ENCODE measurements at regions not wholly inside any gene's neighbourhood (a gene's known extent, or its start where the extent isn't known, plus 50 kb on each side); places are given as distances from the start of the nearest gene placed in this dataset.
"Not testable (repeated sequence)": the region's sequence is repeated elsewhere in the genome, so short reads cannot be mapped to it uniquely, and the experiment has no call there.

DNA sequence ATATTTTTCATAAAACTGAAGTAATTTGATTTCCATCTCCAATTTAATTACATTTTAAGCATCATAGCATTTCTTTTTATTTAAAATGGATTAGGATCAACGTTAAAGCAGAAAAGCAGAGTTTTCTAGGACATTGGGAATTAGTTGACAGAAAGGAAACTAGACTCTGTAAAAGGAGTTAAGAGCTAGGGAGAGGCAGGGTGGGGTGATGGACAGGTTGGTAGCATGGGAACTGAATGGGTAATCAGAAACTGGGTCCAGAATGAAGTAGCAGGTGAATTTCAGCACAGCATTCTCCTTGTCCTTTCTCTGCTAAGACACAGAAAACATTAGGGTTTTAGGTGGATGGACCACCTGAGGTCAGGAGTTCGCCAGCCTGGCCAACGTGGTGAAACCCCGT, 97.6 kb downstream of the ANAPC4 start:
- FAIRE-seq (no peak), DNase-seq (ENCODE audit: insufficient read length, low spot score) (no peak)

DNA sequence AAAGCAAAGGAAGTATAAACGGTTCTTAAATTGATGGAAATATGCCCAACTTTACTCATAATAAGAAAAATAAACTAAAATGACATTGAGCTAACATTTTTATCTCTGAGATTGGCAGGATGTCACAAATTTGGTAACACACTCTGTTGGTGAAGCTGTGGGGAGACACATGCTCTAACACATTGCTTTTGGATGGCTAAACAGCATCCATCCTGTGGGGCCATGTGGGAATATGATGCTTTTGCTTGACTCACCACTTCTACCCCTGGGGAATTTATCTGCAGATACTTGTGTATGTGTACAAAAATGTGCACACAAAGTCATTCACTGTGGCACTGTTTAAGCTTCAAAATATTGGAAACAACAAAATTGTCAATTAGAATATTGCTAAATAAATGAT, 100.2 kb downstream of the ANAPC4 start:
- FAIRE-seq, result no peak
- DNase-seq (ENCODE audit: insufficient read length, low spot score), result no peak

DNA sequence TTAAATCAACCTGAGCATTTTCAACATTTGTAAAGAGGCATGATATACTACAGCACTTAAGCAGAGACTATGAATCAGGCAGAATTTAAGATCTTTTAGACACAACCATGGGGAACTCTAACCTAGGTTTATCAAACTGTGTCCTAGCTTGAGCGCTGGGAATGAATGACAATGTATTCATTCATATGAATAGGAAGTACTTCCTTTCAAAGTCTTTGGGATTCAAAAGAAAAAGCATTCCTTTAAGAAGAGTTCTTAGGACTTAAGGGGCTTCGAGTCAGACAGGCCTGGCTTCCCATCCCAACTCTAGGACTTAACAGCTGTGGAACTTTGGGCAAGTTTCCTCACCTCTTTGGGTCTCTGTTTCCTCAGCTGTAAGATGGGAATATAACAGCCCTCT, 104.6 kb downstream of the ANAPC4 start:
- no peak for DNase-seq (ENCODE audit: insufficient read length, low spot score)

DNA sequence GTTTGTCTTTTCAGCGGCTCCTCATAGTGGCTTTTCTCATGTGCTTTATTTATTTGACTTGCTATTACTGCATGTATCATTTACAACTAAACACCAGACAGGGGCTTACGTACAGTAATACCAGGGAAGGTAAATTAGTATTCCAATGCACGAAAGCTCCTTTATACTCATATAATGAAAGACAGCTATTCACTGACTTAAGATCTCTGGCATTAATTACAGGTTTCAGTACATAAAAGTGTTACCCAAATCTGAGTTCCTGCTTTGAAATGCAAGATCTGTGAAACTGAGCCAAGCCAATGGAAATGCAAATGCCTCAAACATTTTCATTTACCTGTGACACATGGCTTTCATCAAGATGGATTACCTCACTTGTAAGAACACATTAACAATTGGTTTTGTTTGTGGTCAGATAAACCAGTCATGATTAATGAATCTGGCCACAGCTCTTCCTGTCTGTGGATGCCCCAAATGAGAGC, 107.2 kb downstream of the ANAPC4 start:
- FAIRE-seq (no peak), DNase-seq (ENCODE audit: insufficient read length, low spot score) (no peak)

More for the DNA sequence above, 104.6 kb downstream of the ANAPC4 start:
- FAIRE-seq, result no peak

DNA sequence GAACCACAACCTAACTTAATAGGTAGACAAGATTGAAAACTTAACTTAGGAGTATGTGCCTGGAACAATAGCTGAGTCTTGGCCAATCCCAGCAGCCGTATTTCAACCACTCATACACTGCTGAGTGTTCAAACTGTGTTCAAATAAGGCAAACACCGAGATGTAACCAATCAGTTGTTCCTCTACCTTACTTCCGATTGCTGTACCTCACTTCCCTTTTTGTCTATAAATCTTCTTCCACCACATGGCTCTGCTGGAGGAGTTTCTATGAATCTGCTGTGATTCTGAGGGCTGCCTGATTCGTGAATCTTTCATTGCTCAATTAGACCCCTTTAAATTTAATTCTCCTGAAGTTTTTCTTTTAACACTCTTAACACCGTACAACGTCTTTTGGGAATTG, 108.0 kb downstream of the ANAPC4 start:
- FAIRE-seq (no peak), DNase-seq (ENCODE audit: insufficient read length, low spot score) (no peak)

DNA sequence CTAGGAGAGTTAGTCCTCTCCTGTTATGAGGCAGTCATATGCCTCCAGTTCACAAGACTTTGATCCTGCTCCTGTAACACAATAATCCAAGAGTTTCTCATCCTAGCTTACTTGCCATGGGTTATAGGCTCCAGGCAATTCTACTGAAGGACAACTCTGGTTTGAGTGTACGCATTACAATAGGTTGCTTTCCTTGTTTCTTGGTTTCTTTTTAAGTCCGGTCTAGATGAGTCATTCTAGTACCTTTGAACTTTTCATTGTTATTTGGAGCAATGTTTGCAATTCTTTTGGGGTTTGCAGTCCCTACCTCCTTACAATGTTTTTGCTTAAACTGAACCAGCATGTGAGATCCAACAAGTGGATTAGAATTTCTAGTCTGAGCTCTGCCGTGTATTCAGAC, 109.1 kb downstream of the ANAPC4 start:
- DNase-seq (ENCODE audit: insufficient read length, low spot score) (no peak), FAIRE-seq (no peak)

DNA sequence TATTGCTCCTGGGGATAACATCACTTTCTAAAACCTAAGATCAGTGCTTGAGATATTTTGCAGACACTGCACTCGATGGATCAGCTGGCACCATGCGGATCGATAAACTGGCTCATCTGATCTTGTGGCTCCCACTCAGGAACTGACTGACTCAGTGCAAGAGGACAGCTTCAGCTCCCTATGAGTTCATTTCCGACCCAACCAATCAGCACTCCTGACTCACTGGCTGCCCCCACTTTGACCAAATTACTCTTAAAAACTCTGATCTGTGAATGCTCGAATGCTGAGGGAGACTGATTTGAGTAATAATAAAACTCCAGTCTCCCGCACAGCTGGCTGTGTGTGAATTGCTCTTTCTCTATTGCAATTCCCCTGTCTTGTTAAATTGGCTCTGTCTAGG, 110.1 kb downstream of the ANAPC4 start:
- DNase-seq (ENCODE audit: insufficient read length, low spot score) (no peak), FAIRE-seq (no peak)

DNA sequence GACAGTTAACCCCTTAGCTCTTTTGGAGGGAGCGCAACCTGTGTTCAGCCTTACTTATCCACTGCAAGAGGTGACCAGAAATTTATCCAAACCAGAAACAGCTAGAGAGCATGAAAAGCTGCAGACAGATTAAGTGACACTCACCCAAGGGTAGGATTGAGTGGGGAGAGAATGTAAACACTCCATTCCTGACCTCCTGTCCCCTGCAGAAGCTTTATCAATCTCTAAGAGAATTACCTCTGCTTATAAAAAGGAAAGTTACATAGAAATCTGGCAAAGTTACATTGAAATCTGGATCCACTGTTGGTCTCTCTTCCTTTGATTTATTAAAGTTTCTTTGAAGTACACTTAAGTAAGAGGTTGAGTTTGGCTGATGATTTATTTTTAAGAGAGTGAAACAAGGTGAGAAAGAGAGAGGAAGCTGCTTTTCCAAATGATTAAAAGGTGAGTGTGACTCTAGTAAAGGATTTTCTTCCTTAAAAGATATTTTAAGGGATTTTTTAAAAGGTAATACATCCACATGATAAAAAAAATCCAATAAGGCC, 112.3 kb downstream of the ANAPC4 start:
- no peak for DNase-seq (ENCODE audit: insufficient read length, low spot score)
- no peak for FAIRE-seq

DNA sequence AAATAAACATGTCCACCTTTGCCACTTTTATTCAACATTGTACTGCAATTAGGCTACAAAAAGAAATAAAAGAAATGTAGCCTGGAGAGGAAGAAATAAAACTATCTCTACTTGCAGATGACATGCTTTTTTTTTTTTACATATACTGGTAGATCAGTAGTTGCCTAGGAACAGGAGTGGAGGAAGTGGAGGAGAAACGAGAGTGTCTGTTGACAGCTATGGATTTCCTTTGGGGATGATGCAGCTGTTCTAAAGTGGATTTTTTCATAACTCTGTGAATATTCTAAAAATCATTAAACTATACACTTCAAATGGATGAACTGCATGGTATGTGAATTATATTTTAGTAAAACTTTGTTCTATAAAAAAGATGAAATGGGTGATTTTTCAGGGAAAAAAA, 116.4 kb downstream of the ANAPC4 start:
- FAIRE-seq (no peak), DNase-seq (ENCODE audit: insufficient read length, low spot score) (no peak)

DNA sequence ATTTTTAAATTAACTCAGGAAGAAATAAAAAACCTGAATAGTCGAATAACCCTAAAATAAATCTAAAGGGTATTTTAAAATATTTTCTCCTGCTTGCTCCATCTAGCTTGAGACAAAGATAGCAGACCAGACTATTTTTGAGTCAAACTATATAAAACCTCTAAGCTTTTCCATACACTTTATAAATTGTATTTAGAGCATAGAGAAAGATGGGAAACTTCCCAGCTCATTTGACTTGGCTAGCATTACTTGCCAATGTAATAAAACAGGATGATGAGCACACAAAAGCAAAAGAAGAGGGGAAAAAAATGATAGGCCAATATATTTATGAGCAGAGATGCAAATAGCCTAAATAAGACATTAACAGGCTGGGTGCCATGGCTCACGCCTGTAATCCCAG, 117.1 kb downstream of the ANAPC4 start:
- DNase-seq (ENCODE audit: insufficient read length, low spot score), result no peak
- FAIRE-seq, result no peak

DNA sequence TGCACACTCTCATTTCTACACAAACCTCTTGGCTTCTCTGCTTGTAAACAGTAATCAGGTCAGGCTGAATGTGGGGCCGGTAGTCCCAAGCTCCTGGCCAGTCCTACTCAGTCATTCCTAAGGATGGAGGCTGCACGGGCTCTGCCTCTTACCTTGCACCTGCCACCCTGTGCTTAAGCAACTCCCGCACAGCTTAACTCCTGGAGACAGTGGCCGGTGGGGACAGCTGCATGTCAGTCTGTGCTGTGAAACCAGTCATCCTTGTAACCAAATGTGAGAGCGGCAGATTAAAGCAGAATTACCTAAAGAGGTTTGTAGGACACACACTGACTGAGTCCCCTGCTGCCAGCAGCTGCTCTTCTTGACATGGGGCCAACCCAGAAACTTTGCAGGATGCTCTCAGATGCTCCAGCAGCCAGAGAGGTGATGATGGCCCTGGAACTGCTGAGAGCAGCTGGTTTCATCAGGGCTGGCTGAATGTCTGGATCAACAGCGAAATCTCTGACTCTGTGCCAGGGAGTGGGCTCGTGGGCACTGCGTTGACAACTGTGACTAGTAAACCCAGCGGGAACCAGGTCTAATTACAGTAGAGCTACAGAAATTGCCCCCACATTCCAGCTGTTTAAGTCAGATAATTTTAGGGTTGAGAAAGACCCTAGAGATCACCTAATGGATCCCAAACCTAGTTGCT, 123.7 kb downstream of the ANAPC4 start:
- no peak for DNase-seq (ENCODE audit: insufficient read length, low spot score)
- FAIRE-seq, result no peak

DNA sequence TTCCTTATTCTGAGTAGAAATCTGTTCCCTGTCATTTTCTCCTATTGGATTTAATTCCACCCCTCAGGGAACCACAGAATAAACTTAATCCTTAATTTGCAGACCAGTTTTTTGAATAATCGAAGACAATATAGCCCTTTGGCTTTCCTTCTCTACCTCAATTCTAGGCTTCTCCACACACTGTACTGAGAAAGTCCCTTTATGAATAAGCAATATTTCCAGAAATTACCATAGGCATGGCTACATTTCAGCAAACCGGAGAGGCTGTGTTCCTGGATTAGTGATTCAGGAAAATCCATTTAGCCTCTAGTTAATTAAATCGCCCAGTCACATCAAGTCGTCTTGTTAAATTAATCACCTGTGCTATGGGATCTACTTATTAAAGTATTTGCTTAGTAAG, 125.1 kb downstream of the ANAPC4 start:
- FAIRE-seq, result no peak
- no peak for DNase-seq (ENCODE audit: insufficient read length, low spot score)

DNA sequence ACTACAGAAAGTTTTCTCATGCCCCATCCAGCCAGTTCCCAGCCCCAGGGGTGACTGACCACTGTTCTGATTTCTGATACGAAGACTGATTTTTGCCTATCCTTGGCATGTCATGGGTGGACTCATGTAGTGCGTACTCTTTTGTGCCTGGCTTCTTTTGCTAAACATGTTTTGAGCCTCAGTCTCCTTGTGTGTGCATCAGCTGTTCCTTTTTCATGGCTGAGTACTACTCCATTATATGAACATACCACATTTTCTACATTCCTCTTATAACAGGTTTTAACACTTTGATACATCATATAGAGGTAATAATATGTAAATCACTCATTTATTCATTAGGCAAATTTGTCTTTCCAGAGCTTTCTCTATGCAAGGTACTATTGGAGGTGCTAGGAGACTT, 126.7 kb downstream of the ANAPC4 start:
- DNase-seq (ENCODE audit: insufficient read length, low spot score) (no peak), FAIRE-seq (no peak)

DNA sequence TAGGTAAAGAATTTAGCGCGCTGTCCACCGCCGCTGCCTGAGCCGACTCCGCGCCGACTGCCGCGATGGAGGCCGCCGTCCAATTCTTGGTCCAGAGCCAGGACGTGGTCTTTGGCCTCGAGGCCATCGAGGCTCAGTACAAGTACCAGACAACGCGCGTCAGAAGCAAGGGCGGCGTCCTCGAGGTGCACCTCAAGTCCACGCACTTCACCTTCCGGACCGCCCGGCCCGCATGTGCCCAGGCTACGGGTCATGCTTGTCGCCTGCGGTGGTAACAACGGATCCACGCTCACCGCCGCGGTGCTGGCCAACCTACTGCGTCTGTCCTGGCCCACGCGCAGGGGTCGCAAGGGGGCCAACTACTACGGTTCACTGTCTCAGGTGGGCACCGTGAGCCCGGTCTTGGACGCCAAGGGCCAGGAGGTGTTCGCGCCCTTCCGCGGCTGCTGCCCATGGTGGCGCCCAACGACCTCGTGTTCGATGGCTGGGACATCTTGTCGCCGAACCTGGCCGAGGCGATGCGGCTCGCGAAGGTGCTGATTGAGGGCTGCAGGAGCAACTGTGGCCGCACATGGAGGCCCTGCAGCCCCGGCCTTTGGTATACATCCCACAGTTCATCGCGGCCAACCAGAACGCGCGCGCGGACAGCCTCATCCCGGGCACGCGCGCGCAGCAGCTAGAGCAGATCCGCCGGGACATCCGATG, 128.0 kb downstream of the ANAPC4 start:
- FAIRE-seq (no peak), DNase-seq (ENCODE audit: insufficient read length, low spot score) (no peak)

DNA sequence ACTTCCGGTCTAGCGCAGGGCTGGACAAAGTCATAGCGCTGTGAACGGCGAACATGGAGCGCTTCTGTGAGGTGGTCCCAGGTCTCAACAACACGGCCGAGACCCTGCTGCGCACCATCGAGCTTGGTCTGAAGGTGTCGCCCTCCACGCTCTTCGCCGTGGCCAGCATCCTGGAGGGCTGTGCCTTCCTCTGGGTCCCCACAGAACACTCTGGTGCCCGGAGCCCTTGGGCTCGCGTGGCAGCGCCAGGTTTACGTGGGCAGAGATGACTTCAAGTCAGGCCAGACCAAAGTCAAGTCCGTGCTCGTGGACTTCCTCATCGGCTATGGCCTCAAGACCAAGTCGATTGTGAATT, 128.6 kb downstream of the ANAPC4 start:
- DNase-seq (ENCODE audit: insufficient read length, low spot score) (no peak), FAIRE-seq (peak; percentile 46)

DNA sequence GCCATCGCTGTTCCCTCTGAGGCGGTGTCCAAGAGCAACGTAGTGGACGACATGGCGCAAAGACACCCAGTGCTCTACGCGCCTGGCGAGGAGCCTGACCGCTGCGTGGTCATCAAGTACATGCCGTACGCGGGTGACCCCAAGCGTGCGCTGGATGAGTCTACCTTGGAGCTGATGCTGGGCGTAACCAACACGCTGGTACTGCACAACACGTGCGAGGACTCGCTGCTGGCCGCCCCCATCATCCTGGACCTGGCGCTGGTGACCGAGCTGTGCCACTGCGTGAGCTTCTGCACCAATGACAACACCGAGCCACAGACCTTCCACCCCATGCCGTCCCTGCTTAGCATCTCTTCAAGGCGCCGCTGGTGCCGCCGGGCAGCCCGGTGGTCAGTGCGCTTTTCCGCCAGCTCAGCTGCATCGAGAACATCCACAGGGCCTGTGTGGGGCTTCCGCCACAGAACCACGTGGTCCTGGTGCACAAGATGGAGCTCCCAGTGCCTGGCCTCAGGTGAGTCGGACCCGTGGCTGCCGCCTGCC, 129.0 kb downstream of the ANAPC4 start:
- DNase-seq (ENCODE audit: insufficient read length, low spot score) (no peak), FAIRE-seq (no peak)

DNA sequence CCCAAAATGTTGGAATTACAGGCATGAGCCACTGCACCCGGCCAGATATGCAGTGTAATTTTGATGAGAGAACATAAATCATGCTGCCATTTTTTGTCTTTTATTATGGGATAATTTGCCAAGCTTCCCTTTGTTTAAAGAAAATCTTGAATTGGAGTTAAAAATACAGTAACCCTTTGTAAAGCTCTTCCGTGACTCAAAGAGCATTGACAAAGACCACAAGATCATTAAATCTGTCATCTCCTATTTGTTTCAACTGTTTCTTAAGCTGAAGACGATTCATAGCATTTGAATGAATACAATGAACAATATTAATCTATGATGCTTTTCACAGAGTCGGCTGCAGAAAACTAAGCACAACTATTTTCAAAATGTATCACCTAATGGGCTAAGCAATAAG, 132.6 kb downstream of the ANAPC4 start:
- no peak for FAIRE-seq
- peak; percentile 56 for DNase-seq (ENCODE audit: insufficient read length, low spot score)

DNA sequence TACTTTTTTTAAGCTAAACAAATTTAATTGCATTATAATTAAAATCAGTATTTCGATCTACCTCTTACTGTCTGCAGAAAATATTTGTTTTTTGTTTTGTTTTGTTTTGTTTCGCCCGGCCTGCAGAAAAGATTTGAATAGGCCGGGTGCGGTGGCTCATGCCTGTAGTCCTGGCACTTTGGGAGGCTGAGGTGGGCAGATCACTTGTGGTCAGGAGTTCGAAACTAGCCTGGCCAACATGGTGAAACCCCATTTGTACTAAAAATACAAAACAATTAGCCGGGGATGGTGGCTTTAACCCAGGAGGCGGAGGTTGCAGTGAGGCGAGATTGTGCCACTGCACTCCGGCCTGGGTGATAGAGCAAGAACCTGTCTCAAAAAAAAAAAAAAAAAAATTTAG, 134.8 kb downstream of the ANAPC4 start:
- FAIRE-seq; DNase-seq (ENCODE audit: insufficient read length, low spot score): not testable (repeated sequence)

DNA sequence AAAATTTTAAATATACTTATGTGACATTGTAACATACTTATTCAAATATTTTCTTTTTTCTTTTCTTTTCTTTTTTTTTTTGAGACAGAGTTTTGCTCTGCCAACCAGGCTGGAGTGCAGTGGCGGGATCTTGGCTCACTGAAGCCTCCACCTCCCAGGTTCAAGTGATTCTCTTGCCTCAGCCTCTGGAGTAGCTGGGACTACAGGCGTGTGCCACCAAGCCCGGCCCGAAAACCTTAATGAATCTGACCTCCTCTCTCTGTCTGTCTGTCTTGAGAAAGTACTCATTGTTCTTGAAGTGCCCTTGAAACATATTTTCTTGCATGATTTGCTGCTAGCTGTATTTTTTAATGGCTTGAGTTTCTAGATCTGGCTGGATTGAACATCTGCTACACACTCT, 136.8 kb downstream of the ANAPC4 start:
- no peak for DNase-seq (ENCODE audit: insufficient read length, low spot score)
- no peak for FAIRE-seq

DNA sequence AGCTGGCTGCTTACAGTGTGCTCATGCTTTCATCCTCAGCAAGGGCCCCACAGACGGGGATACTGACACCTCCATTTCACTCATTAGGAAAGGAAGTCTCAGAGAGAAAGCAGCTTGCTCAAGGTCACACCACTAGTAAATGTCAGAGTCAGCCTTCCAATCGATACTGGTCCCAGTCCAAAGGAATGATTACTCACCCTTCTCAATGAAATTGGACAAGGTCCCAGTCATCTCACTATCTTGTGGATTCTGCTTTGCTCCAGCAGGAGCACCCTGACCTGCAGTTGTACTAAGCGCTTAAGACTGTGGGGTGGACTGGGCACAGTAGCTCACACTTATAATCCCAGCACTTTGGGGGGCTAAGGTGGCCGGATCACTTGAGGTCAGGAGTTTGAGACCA, 132.2 kb upstream of the SLC34A2 start:
- DNase-seq (ENCODE audit: insufficient read length, low spot score) (no peak), FAIRE-seq (no peak)

DNA sequence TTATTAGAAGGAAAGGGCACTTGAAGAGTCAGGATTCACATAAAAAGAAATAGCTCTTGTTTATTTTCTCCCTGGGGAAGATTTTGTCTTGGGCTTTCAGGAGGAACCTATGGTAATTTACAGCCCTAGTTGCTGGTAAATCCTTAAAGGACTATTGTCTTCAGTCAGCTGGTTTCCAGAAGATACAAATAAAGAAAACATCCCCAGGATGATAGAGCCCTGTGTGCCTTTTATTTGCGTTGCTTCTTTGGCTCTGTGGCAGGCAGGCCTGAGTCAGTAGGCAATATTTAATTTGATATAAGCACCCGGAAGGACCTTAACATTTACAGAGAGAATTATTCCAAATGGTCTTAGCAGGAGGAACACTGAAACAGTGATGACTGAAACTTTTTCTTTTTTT, 131.0 kb upstream of the SLC34A2 start:
- DNase-seq (ENCODE audit: insufficient read length, low spot score) (no peak), FAIRE-seq (no peak)

DNA sequence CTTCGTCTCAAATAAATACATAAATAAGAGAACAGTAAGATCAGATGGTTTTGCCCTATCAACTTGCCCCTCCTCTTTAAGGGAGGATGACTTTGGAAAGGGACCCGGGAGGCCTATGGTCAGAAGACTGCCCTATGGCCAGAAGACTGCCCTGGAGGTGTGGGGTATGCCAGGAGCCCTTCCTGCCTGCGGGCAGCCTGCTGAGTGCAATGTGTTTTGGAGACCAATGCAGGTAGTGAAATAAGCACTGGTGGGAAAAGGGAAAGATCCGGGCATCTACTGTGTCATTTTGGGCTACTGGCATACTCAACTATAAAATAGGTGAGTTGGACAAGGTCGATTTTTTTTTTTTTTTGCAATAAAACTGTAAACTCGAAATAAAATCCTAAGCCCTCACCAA, 129.8 kb upstream of the SLC34A2 start:
- DNase-seq (ENCODE audit: insufficient read length, low spot score), result no peak
- FAIRE-seq, result no peak

All from HTR-8/SVneo (cell line).